H1 (cell line): ENCODE measurements at regions not wholly inside any gene's neighbourhood (a gene's known extent, or its start where the extent isn't known, plus 50 kb on each side); places are given as distances from the start of the nearest gene placed in this dataset.

ENCODE experiments used
- CTCF ChIA-PET: fragments of 300-600 bp; sonication (Branson Sonifier 250); formaldehyde crosslinking; loops from one replicate; lab custom pipeline; 2021; ENCODE audit not compliant: partially characterized antibody; lab: Charles Lee
- POLR2A ChIA-PET: fragments of 300-600 bp; sonication (Branson Sonifier 250); formaldehyde crosslinking; loops from one replicate; lab custom pipeline; 2021; ENCODE audit warnings: inconsistent platforms; ENCODE audit not compliant: partially characterized antibody; lab: Charles Lee
- DNase-seq, 2 experiments: peaks; one replicate each; pipeline versions ENCODE4 v3.0.0 to v3.0.0-alpha.2; 2010 to 2022; ENCODE audit warnings: low spot score in 2 of 2, low read depth in 1 of 2, mixed read lengths in 1 of 2
- FAIRE-seq: peaks from 2 replicates; lab custom pipeline; 2011; peaks lifted over from hg19 to GRCh38; lab: Jason Lieb, UNC
- H2AFZ ChIP-seq: 2 replicates; pipeline ENCODE4 v1.8.1; 2012; ENCODE audit warnings: low read length, inconsistent platforms
- H2AK5ac ChIP-seq: 2 replicates; pipeline ENCODE4 v1.6.1; 2013; ENCODE audit warnings: low read depth, low read length
- H2BK120ac ChIP-seq: replicated peaks from 2 replicates; pipeline ENCODE3; 2013; ENCODE audit warnings: low read depth, low read length, inconsistent platforms
- H2BK12ac ChIP-seq: 2 replicates; pipeline ENCODE4 v1.6.1; 2013; ENCODE audit warnings: low read depth, low read length
- H2BK15ac ChIP-seq: 2 replicates; pipeline ENCODE4 v1.6.1; 2013; ENCODE audit warnings: low read length
- H2BK20ac ChIP-seq: 2 replicates; pipeline ENCODE4 v1.6.1; 2013; ENCODE audit warnings: low read length
- H2BK5ac ChIP-seq: 2 replicates; pipeline ENCODE4 v1.6.1; 2013; ENCODE audit warnings: low read depth, low read length
- H3K14ac ChIP-seq: 2 replicates; pipeline ENCODE4 v1.6.1; 2013; ENCODE audit warnings: inconsistent platforms; ENCODE audit not compliant: insufficient read length
- H3K18ac ChIP-seq: 2 replicates; pipeline ENCODE4 v1.6.1; 2013; ENCODE audit warnings: low read length; ENCODE audit errors: extremely low read depth
- H3K23ac ChIP-seq: 2 replicates; pipeline ENCODE4 v1.6.1; 2013; ENCODE audit warnings: inconsistent platforms; ENCODE audit not compliant: insufficient read length
- H3K23me2 ChIP-seq: 2 replicates; pipeline ENCODE4 v1.6.1; 2013; ENCODE audit warnings: low read depth, low read length
- H3K27ac ChIP-seq: 2 replicates; pipeline ENCODE4 v1.6.1; 2011; ENCODE audit warnings: low read depth, low read length, inconsistent platforms
- H3K27me3 ChIP-seq, 4 experiments: replicated peaks in 1 of 4; 1 replicate in 1 of 4; 2 replicates in 3 of 4; pipeline versions ENCODE4 v1.6.1 to v1.8.1; 2011 to 2013; ENCODE audit warnings: low read length in 3 of 4, mild to moderate bottlenecking in 3 of 4, inconsistent platforms in 2 of 4, mixed read lengths in 2 of 4, moderate library complexity in 1 of 4; ENCODE audit not compliant: control insufficient read depth in 3 of 4, insufficient read depth in 3 of 4; ENCODE audit errors: extremely low read depth in 1 of 4
- H3K36me3 ChIP-seq, 4 experiments: 2 replicates each; pipeline versions ENCODE4 v1.6.1 to v1.8.1; 2011 to 2013; ENCODE audit warnings: mild to moderate bottlenecking in 4 of 4, low read length in 3 of 4, moderate library complexity in 2 of 4, control low read depth in 1 of 4, inconsistent platforms in 1 of 4; ENCODE audit not compliant: insufficient read depth in 4 of 4, control insufficient read depth in 2 of 4
- H3K4ac ChIP-seq: replicated peaks from 2 replicates; pipeline ENCODE3; 2013; ENCODE audit warnings: low read length, low read depth, mixed read lengths, inconsistent platforms; ENCODE audit not compliant: insufficient read length
- H3K4me1 ChIP-seq, 4 experiments: replicated peaks in 1 of 4; 1 replicate in 1 of 4; 2 replicates in 3 of 4; pipeline versions ENCODE4 v1.6.1 to v1.8.1; 2011 to 2013; ENCODE audit warnings: low read length in 3 of 4, inconsistent platforms in 2 of 4, mixed read lengths in 1 of 4; ENCODE audit not compliant: insufficient read depth in 4 of 4, control insufficient read depth in 3 of 4
- H3K4me2 ChIP-seq, 2 experiments: 2 replicates each; pipeline versions ENCODE4 v1.6.1 to v1.8.1; 2011 to 2013; ENCODE audit warnings: low read depth in 2 of 2, low read length in 2 of 2, control low read depth in 1 of 2, inconsistent platforms in 1 of 2, mild to moderate bottlenecking in 1 of 2; ENCODE audit not compliant: insufficient read depth in 1 of 2
- H3K4me3 ChIP-seq, 4 experiments: fragments of 200-600, 300-600 bp in 1 of 4; sonication (generic), shearing (Covaris generic), sonication (Bioruptor Twin) in 1 of 4; 2 replicates each; pipeline versions ENCODE4 v1.5.1 to v1.8.1; 2011 to 2016; ENCODE audit warnings: low read length in 4 of 4, low read depth in 3 of 4, control low read depth in 2 of 4, inconsistent platforms in 2 of 4, mild to moderate bottlenecking in 2 of 4, mixed read lengths in 1 of 4, moderate library complexity in 1 of 4; ENCODE audit not compliant: insufficient read depth in 2 of 4; ENCODE audit errors: extremely low read depth in 1 of 4
- H3K56ac ChIP-seq: replicated peaks from 2 replicates; pipeline ENCODE3; 2013; ENCODE audit warnings: low read depth, mild to moderate bottlenecking, mixed read lengths, low read length, inconsistent platforms; ENCODE audit not compliant: insufficient read length
- H3K79me1 ChIP-seq: 2 replicates; pipeline ENCODE4 v1.6.1; 2013; ENCODE audit warnings: low read depth, low read length, control low read depth
- H3K79me2 ChIP-seq, 2 experiments: 2 replicates each; pipeline versions ENCODE4 v1.6.1 to v1.8.1; 2012 to 2013; ENCODE audit warnings: low read length in 2 of 2, mild to moderate bottlenecking in 2 of 2, inconsistent platforms in 1 of 2; ENCODE audit not compliant: insufficient read depth in 2 of 2, control insufficient read depth in 1 of 2
- H3K9ac ChIP-seq, 4 experiments: replicated peaks in 1 of 4; 1 replicate in 1 of 4; 2 replicates in 3 of 4; pipeline versions ENCODE4 v1.6.1 to v1.8.1; 2011 to 2013; ENCODE audit warnings: low read depth in 3 of 4, low read length in 3 of 4, control low read depth in 2 of 4, mild to moderate bottlenecking in 2 of 4, moderate library complexity in 2 of 4, inconsistent platforms in 1 of 4; ENCODE audit errors: extremely low read depth in 1 of 4
- H3K9me3 ChIP-seq, 2 experiments: 2 replicates each; pipeline versions ENCODE4 v1.6.1 to v1.8.1; 2012 to 2013; ENCODE audit warnings: mild to moderate bottlenecking in 2 of 2, moderate library complexity in 2 of 2, control low read depth in 1 of 2, inconsistent platforms in 1 of 2, low read depth in 1 of 2, low read length in 1 of 2, mixed read lengths in 1 of 2; ENCODE audit not compliant: insufficient read depth in 2 of 2
- H4K20me1 ChIP-seq, 2 experiments: replicated peaks in 1 of 2; 2 replicates each; pipeline versions ENCODE3 to v1.8.1; 2011 to 2013; ENCODE audit warnings: inconsistent platforms in 2 of 2, low read length in 2 of 2, mild to moderate bottlenecking in 1 of 2; ENCODE audit not compliant: insufficient read depth in 2 of 2, control insufficient read depth in 1 of 2
- H4K5ac ChIP-seq: 2 replicates; pipeline ENCODE4 v1.6.1; 2013; ENCODE audit warnings: low read length, low read depth, mixed read lengths, inconsistent platforms; ENCODE audit not compliant: insufficient read length
- H4K8ac ChIP-seq: 2 replicates; pipeline ENCODE4 v1.8.0; 2013; ENCODE audit warnings: mild to moderate bottlenecking, moderate library complexity, low read length, inconsistent platforms; ENCODE audit not compliant: insufficient read depth; ENCODE audit errors: extremely low read depth
- H4K91ac ChIP-seq: replicated peaks from 2 replicates; pipeline ENCODE3; 2013; ENCODE audit warnings: low read length, mixed read lengths, inconsistent platforms; ENCODE audit not compliant: insufficient read length
- RBBP5 ChIP-seq: IDR thresholded peaks from 2 replicates; pipeline ENCODE4 v1.7.1; 2012; ENCODE audit warnings: low read depth, mild to moderate bottlenecking, inconsistent platforms, low read length, moderate library complexity, borderline replicate concordance
- RNF2 ChIP-seq: fragments of 200-900, 300-1000 bp; sonication (generic); IDR thresholded peaks from 2 replicates; pipeline ENCODE4 v1.7.1; 2016; ENCODE audit warnings: borderline replicate concordance, low read depth, mild to moderate bottlenecking, antibody characterized with exemption, low read length; ENCODE audit not compliant: poor library complexity, severe bottlenecking; ENCODE audit errors: missing control alignments
- SIRT6 ChIP-seq: IDR thresholded peaks from one replicate; pipeline ENCODE4 v1.7.1; 2012; ENCODE audit warnings: low read length, inconsistent platforms
- TCF12 ChIP-seq: IDR thresholded peaks from 2 replicates; pipeline ENCODE4 v1.6.1; 2011; ENCODE audit warnings: low read depth, mild to moderate bottlenecking, low read length
- WGBS, 2 experiments: shearing (Covaris generic) in 1 of 2; methylation state at CpG; one replicate each; pipeline versions ENCODE4 v1.1.6 to v1.1.7; 2013 to 2015; ENCODE audit warnings: low lambda C conversion rate in 2 of 2, mixed read lengths in 2 of 2, inconsistent platforms in 1 of 2, low coverage in 1 of 2, missing lambda C conversion rate in 1 of 2; ENCODE audit not compliant: insufficient replicate concordance in 2 of 2, insufficient coverage in 1 of 2, insufficient read length in 1 of 2; ENCODE audit errors: extremely low coverage in 1 of 2, missing lambda C conversion rate in 1 of 2; 5-methylcytosine and 5-hydroxymethylcytosine counted together
- TF ChIP-seq, protein P1 (sequence below): IDR thresholded peaks from 2 replicates; pipeline ENCODE4 v1.6.1; 2012; ENCODE audit warnings: inconsistent platforms

DNA sequence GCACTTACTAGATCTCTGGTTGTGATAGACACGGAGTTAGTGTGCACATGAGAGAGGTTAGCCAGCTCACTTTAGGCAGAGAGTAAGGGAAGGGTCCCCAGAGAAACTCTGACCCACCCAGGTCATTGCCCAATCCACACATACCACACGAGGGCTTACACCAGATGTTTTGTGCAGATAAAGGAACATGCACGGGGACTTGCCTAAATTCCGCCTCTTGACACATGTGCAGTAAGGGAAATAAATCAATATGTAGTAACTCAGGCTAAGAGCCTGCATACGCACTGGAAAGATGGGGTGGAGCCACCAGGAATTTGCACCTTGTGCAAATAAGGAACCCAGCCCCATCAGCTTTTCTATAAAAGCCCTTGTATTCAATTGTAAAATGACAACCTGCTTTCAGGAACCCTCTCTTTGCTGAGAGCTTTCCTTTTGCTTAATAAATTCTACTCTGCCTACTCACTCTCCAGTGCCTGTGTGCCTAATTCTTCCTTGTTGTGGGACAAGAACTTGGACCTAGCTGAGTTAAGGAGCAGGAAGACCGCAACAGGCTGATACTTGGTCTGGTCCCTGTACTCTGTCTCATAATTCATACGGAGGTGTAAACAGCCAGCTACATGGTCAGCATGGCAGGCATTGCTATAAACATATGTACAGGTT, 120.2 kb downstream of the EMP1 start:
- FAIRE-seq (no peak), DNase-seq (no peak)
- H3K4me1 ChIP-seq = peaks cover 1 to 6% (median 4%) of the 10 kb centered on the region in 4 experiments; a peak in 3 of 7 replicates
- WGBS, 2 experiments = 80% methylated on average over 7 of the region's 7 CpGs; no CpG with 5 or more reads in 1 of the 2 experiments
- H2BK12ac ChIP-seq = no peak overlapping the region
- no peak overlapping the region for H2BK5ac ChIP-seq
- no peaks in the 10 kb centered on the region for H3K36me3 ChIP-seq
- H2AFZ ChIP-seq = no peak overlapping the region
- no peak overlapping the region for H4K5ac ChIP-seq
- no peak overlapping the region for H2BK120ac ChIP-seq
- no peak overlapping the region for H3K18ac ChIP-seq
- no peak overlapping the region for H3K56ac ChIP-seq
- no peak overlapping the region for H2AK5ac ChIP-seq
- POLR2A ChIA-PET = no interaction called here
- H4K91ac ChIP-seq = no peak overlapping the region
- H3K9ac ChIP-seq = no peak overlapping the region
- H3K79me2 ChIP-seq = no peaks in the 10 kb centered on the region
- CTCF ChIA-PET = interaction anchor here (1.3 to 2.5 kb wide), 3 partner anchors 21 to 46 kb away, joined by 4 to 6 read pairs (median 5); no protein-coding TSS in a partner anchor
- no peaks in the 10 kb centered on the region for H3K9me3 ChIP-seq
- no peak overlapping the region for H3K27ac ChIP-seq
- no peak overlapping the region for H3K4me2 ChIP-seq
- no peaks in the 10 kb centered on the region for H3K79me1 ChIP-seq
- no peak overlapping the region for H2BK20ac ChIP-seq
- no peak for TF ChIP-seq RBBP5
- no peak for TF ChIP-seq TCF12
- TF ChIP-seq RNF2 = no peak
- no peak for TF ChIP-seq SIRT6
- TF ChIP-seq, protein P1, sequence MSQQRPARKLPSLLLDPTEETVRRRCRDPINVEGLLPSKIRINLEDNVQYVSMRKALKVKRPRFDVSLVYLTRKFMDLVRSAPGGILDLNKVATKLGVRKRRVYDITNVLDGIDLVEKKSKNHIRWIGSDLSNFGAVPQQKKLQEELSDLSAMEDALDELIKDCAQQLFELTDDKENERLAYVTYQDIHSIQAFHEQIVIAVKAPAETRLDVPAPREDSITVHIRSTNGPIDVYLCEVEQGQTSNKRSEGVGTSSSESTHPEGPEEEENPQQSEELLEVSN = no peak
- H3K14ac ChIP-seq = no peak overlapping the region
- H3K27me3 ChIP-seq = no peaks in the 10 kb centered on the region
- H4K20me1 ChIP-seq = no peaks in the 10 kb centered on the region
- H3K23ac ChIP-seq = no peak overlapping the region
- no peaks in the 10 kb centered on the region; the same call in 1 of the 2 replicates for H3K23me2 ChIP-seq
- H3K4me3 ChIP-seq = no peak overlapping the region
- H2BK15ac ChIP-seq = no peak overlapping the region
- no peak overlapping the region for H3K4ac ChIP-seq
- H4K8ac ChIP-seq = no peak overlapping the region
